AG10803 (cell line): ENCODE measurements at regions not wholly inside any gene's neighbourhood (a gene's known extent, or its start where the extent isn't known, plus 50 kb on each side); places are given as distances from the start of the nearest gene placed in this dataset.
"Not testable (repeated sequence)": the region's sequence is repeated elsewhere in the genome, so short reads cannot be mapped to it uniquely, and the experiment has no call there.

Source experiments
- DNase-seq: peaks from one replicate; pipeline ENCODE4 v3.0.0; 2010; ENCODE audit warnings: low read depth
- H3K4me3 ChIP-seq: 2 replicates; pipeline ENCODE4 v1.5.1; 2011; ENCODE audit warnings: mild to moderate bottlenecking, low read length, control low read depth
- TF ChIP-seq, protein P1 (sequence below): conservative IDR thresholded peaks from 2 replicates; pipeline ENCODE4 v1.5.1; 2011; ENCODE audit warnings: mild to moderate bottlenecking, low read length, control low read depth, inconsistent platforms

DNA sequence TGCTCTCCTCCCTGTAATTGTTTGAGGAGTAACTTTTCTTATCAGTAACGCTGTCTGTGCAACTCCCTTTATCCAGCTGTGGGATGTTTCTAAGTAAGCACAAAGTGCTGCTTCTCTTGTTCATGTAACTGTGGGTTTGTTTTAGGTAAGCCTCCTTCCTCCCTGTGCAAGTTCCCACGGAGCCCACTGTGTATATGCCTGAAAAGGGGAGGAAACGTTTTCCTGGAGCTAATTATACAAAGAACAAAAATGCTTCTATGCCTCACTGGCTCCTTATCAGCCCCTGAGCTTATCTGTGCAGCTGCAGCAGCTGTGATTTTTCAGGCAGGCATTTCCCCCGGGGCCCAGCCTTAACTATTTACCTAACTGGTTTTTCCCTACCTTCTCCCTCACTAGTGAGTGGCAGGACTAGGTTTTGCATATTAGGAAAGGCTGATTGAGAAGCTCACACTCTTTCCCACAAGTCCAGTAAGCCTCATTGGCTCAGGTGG, 593.4 kb upstream of the GHITM start:
- no peak for DNase-seq
- no peak overlapping the region for H3K4me3 ChIP-seq

DNA sequence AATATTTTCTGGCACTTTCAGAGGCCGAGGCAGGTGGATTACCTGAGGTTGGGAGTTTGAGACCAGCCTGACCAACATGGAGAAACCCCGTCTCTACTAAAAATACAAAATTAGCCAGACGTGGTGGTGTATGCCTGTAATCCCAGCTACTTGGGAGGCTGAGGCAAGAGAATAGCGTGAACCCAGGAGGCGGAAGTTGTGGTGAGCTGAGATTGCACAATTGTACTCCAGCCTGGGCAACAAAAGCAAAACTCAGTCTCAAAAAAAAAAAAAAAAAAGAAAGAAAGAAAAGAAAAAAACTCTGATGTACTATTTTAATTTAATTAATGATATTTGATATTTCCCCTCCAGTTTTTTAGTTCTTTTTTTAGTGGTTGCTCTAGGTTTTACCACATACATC, 588.1 kb upstream of the GHITM start:
- H3K4me3 ChIP-seq, DNase-seq: not testable (repeated sequence)

More for the DNA sequence above, 593.4 kb upstream of the GHITM start:
- TF ChIP-seq, protein P1, sequence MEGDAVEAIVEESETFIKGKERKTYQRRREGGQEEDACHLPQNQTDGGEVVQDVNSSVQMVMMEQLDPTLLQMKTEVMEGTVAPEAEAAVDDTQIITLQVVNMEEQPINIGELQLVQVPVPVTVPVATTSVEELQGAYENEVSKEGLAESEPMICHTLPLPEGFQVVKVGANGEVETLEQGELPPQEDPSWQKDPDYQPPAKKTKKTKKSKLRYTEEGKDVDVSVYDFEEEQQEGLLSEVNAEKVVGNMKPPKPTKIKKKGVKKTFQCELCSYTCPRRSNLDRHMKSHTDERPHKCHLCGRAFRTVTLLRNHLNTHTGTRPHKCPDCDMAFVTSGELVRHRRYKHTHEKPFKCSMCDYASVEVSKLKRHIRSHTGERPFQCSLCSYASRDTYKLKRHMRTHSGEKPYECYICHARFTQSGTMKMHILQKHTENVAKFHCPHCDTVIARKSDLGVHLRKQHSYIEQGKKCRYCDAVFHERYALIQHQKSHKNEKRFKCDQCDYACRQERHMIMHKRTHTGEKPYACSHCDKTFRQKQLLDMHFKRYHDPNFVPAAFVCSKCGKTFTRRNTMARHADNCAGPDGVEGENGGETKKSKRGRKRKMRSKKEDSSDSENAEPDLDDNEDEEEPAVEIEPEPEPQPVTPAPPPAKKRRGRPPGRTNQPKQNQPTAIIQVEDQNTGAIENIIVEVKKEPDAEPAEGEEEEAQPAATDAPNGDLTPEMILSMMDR, result no peak

DNA sequence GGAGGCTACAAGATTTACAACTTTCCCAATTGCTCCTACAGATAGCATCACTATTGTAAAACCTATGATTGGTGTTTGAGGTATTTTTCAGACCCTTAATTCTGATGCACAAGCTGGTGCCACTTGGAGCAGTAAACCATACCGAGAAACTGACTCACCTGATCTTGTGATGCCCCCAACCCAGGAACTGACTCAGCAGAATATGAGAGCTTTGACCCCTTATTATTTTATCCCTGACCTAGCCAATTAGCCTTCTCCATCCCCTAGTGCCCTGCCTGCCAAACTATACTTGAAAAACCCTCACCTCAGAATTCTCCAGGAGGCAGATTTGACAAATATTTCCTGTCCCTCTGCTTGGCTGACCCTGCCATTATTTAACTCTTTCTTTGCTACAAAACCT, 585.9 kb upstream of the GHITM start:
- TF ChIP-seq, protein P1, result no peak
- DNase-seq, result no peak
- H3K4me3 ChIP-seq, result no peak overlapping the region

DNA sequence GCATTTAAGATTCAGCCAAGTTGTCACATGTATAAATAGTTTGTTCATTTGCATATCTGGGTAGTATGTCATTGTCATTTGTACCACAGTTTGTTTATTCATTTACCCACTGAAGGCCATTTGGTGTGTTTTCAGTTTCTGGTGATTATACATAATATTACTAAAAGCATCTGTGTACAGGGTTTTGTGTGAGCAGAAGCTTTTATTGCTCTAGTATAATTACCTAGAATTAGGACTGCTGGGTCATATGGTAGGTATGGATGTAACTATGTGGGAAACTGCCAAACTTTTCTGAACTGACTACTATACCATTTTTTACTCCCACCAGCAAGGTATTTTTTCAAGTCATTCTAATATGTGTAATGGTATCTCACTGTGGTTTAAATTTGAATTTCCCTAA, 584.0 kb upstream of the GHITM start:
- no peak for DNase-seq
- TF ChIP-seq, protein P1, result no peak
- H3K4me3 ChIP-seq, result no peak overlapping the region

DNA sequence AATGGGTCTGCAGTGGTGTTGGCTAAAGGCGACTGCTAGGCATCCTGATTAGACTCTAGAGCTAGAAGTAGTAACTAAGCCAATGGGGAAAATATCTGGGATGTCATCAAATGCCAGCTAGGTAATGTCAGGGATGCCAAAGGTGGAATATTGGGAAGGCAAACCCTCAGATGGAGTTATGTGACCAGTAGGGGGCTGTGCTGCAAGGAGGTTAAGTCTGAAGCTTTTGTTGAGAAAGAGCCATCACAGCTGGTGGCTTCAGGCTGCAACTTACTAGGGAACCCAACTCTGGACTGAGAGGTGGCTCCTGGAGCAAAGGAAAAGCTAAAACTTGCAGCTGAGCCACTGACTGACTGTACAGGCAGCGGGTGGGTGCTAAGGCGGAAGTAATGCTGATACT, 576.9 kb upstream of the GHITM start:
- no peak overlapping the region for H3K4me3 ChIP-seq
- DNase-seq, result no peak
- TF ChIP-seq, protein P1, result no peak

DNA sequence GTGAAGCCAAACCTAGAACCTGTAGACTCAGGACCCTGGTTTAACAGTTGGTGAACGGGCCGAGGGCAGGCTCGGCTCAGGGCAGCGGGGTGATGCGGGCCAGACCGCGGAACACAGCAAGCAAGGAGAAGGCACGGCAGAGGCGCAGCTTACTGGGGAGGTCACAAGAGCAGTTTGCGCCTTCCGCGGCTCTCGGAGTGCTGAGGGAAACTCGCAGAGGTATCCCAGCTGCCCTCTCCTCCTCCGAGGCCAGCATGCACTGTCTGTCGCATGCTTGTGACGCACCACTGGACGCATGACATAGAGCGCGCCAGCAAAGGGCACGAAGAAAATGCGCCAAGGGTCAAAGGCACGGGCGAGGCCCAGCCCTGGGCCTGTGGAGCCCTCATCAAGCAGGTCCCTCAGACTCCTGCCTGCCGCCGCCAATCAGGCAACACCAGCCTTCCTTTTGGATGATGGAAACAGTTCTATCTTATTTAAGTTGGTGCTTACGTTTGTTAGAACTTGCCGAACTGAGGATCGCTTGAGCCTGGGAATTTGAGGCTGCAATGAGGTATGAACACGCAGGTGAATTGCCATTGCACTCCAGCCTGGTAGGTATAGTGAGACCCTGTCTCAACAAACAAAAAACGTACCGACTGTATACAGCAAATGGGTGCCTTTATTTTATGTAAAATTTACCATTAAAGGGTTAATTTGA, 574.3 kb upstream of the GHITM start:
- DNase-seq, result no peak
- H3K4me3 ChIP-seq, result no peak overlapping the region
- TF ChIP-seq, protein P1, result no peak

DNA sequence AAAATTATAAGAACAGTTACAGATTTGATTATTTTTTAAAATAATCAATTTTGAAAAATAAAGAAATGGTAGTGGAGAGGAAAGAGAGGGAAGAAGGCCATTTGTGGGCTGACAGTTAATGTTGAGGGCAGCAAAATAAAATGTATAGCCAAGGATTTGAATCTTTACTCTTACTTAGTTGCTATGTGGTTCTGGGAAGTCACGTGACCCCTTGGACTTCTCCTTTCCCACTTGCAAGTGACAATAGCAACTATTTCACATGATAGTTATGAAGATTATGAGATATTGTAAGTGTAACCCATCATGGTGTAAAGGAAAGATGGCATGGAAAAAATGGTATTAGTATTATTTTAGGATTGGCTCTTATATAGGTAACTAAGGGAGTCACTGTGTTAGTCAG, 567.3 kb upstream of the GHITM start:
- DNase-seq, result no peak

More for the DNA sequence above, 567.3 kb upstream of the GHITM start:
- TF ChIP-seq, protein P1, result no peak
- H3K4me3 ChIP-seq, result no peak overlapping the region
